ENCODE measurements at regions not wholly inside any gene's neighbourhood (a gene's known extent, or its start where the extent isn't known, plus 50 kb on each side); places are given as distances from the start of the nearest gene placed in this dataset.

- CTCF ChIA-PET: no interaction called here
- no peak overlapping the region for H3K27ac Mint-ChIP-seq
- no peaks in the 10 kb centered on the region for H3K36me3 Mint-ChIP-seq (ENCODE audit: low read depth)
- intact Hi-C loops (cut with micrococcal nuclease): no loop called here
- H3K4me1 Mint-ChIP-seq (ENCODE audit: low read depth): no peaks in the 10 kb centered on the region
- DNase-seq: no peak
- H3K9me3 Mint-ChIP-seq: no peaks in the 10 kb centered on the region
- peaks cover 6% of the 10 kb centered on the region for H3K27me3 Mint-ChIP-seq (ENCODE audit: low read depth)
- H3K4me3 Mint-ChIP-seq: no peak overlapping the region
Measured at GRCh38 chr4:20598626-20599025, 101.6 kb upstream of the PACRGL start.

- Mint-ChIP-seq H3K9me3 (no peaks in the 10 kb centered on the region), H3K27ac (no peak overlapping the region), H3K36me3 (ENCODE audit: low read depth) (no peaks in the 10 kb centered on the region), H3K4me3 (no peak overlapping the region), H3K27me3 (ENCODE audit: low read depth) (no peaks in the 10 kb centered on the region), H3K4me1 (ENCODE audit: low read depth) (no peaks in the 10 kb centered on the region)
- no peak for DNase-seq
- intact Hi-C loops (cut with micrococcal nuclease): no loop called here
- CTCF ChIA-PET: no interaction called here
Measured at GRCh38 chr4:20603671-20604313, 96.5 kb upstream of the PACRGL start.

GRCh38 chr4:20612313-20612712, 87.9 kb upstream of the PACRGL start:
- no peaks in the 10 kb centered on the region for H3K4me1 Mint-ChIP-seq (ENCODE audit: low read depth)
- no peak for DNase-seq
- intact Hi-C loops (cut with micrococcal nuclease): no loop called here
- no peaks in the 10 kb centered on the region for H3K36me3 Mint-ChIP-seq (ENCODE audit: low read depth)
- CTCF ChIA-PET: no interaction called here
- H3K27ac Mint-ChIP-seq: no peak overlapping the region
- H3K4me3 Mint-ChIP-seq: no peak overlapping the region
- peaks cover 4% of the 10 kb centered on the region for H3K27me3 Mint-ChIP-seq (ENCODE audit: low read depth)
- no peaks in the 10 kb centered on the region for H3K9me3 Mint-ChIP-seq

GRCh38 chr4:20614816-20615215, 85.4 kb upstream of the PACRGL start:
- Mint-ChIP-seq H3K4me1 (ENCODE audit: low read depth) (peaks cover 2% of the 10 kb centered on the region), H3K27me3 (ENCODE audit: low read depth) (peaks cover 4% of the 10 kb centered on the region), H3K4me3 (no peak overlapping the region), H3K27ac (no peak overlapping the region), H3K36me3 (ENCODE audit: low read depth) (no peaks in the 10 kb centered on the region), H3K9me3 (no peaks in the 10 kb centered on the region)
- intact Hi-C loops (cut with micrococcal nuclease): no loop called here
- CTCF ChIA-PET: interaction anchor here (1.0 kb wide), 1 partner anchor 71 kb away, joined by 3 read pairs; no protein-coding TSS in a partner anchor
- DNase-seq: no peak

GRCh38 chr4:20615486-20616260, 84.6 kb upstream of the PACRGL start:
- intact Hi-C loops (cut with micrococcal nuclease): no loop called here
- Mint-ChIP-seq H3K4me1 (ENCODE audit: low read depth) (peaks cover 2% of the 10 kb centered on the region), H3K9me3 (no peaks in the 10 kb centered on the region), H3K4me3 (no peak overlapping the region), H3K27me3 (ENCODE audit: low read depth) (peaks cover 4% of the 10 kb centered on the region), H3K27ac (no peak overlapping the region), H3K36me3 (ENCODE audit: low read depth) (no peaks in the 10 kb centered on the region)
- CTCF ChIA-PET: no interaction called here
- no peak for DNase-seq

GRCh38 chr4:20616313-20616712, 83.9 kb upstream of the PACRGL start:
- CTCF ChIA-PET: no interaction called here
- Mint-ChIP-seq H3K27ac (no peak overlapping the region), H3K4me3 (no peak overlapping the region), H3K9me3 (no peaks in the 10 kb centered on the region), H3K36me3 (ENCODE audit: low read depth) (no peaks in the 10 kb centered on the region), H3K27me3 (ENCODE audit: low read depth) (peaks cover 4% of the 10 kb centered on the region), H3K4me1 (ENCODE audit: low read depth) (peaks cover 2% of the 10 kb centered on the region)
- DNase-seq: no peak
- intact Hi-C loops (cut with micrococcal nuclease): no loop called here

- Mint-ChIP-seq H3K4me3 (no peak overlapping the region), H3K27me3 (ENCODE audit: low read depth) (peaks cover 4% of the 10 kb centered on the region), H3K27ac (no peak overlapping the region), H3K9me3 (no peaks in the 10 kb centered on the region), H3K36me3 (ENCODE audit: low read depth) (no peaks in the 10 kb centered on the region), H3K4me1 (ENCODE audit: low read depth) (peaks cover 2% of the 10 kb centered on the region)
- DNase-seq: no peak
- CTCF ChIA-PET: no interaction called here
- intact Hi-C loops (cut with micrococcal nuclease): no loop called here
Measured at GRCh38 chr4:20616848-20617247, 83.4 kb upstream of the PACRGL start.

GRCh38 chr4:20617678-20618396, 82.4 kb upstream of the PACRGL start:
- Mint-ChIP-seq H3K36me3 (ENCODE audit: low read depth) (no peaks in the 10 kb centered on the region), H3K27me3 (ENCODE audit: low read depth) (peaks cover 4% of the 10 kb centered on the region), H3K4me1 (ENCODE audit: low read depth) (peaks cover 2% of the 10 kb centered on the region), H3K27ac (no peak overlapping the region), H3K9me3 (no peaks in the 10 kb centered on the region), H3K4me3 (no peak overlapping the region)
- DNase-seq: no peak
- intact Hi-C loops (cut with micrococcal nuclease): no loop called here
- CTCF ChIA-PET: no interaction called here

GRCh38 chr4:20618731-20619130, 81.5 kb upstream of the PACRGL start:
- no peaks in the 10 kb centered on the region for H3K36me3 Mint-ChIP-seq (ENCODE audit: low read depth)
- intact Hi-C loops (cut with micrococcal nuclease): no loop called here
- no peak overlapping the region for H3K27ac Mint-ChIP-seq
- no peak overlapping the region for H3K4me3 Mint-ChIP-seq
- DNase-seq: no peak
- H3K4me1 Mint-ChIP-seq (ENCODE audit: low read depth): peaks cover 2% of the 10 kb centered on the region
- peaks cover 6% of the 10 kb centered on the region for H3K27me3 Mint-ChIP-seq (ENCODE audit: low read depth)
- no peaks in the 10 kb centered on the region for H3K9me3 Mint-ChIP-seq
- CTCF ChIA-PET: interaction anchor here (0.6 kb wide), 1 partner anchor 107 kb away, joined by 3 read pairs; no protein-coding TSS in a partner anchor

- peaks cover 2% of the 10 kb centered on the region for H3K4me1 Mint-ChIP-seq (ENCODE audit: low read depth)
- CTCF ChIA-PET: no interaction called here
- H3K27ac Mint-ChIP-seq: no peak overlapping the region
- no peak overlapping the region for H3K4me3 Mint-ChIP-seq
- H3K9me3 Mint-ChIP-seq: no peaks in the 10 kb centered on the region
- intact Hi-C loops (cut with micrococcal nuclease): no loop called here
- H3K27me3 Mint-ChIP-seq (ENCODE audit: low read depth): peaks cover 12% of the 10 kb centered on the region
- no peaks in the 10 kb centered on the region for H3K36me3 Mint-ChIP-seq (ENCODE audit: low read depth)
- no peak for DNase-seq
Measured at GRCh38 chr4:20621476-20621875, 78.8 kb upstream of the PACRGL start.

- Mint-ChIP-seq H3K27ac (no peak overlapping the region), H3K36me3 (ENCODE audit: low read depth) (no peaks in the 10 kb centered on the region), H3K4me1 (ENCODE audit: low read depth) (peaks cover 2% of the 10 kb centered on the region), H3K27me3 (ENCODE audit: low read depth) (peaks cover 10% of the 10 kb centered on the region), H3K9me3 (no peaks in the 10 kb centered on the region), H3K4me3 (no peak overlapping the region)
- CTCF ChIA-PET: interaction anchor here (0.6 to 1.2 kb wide), 2 partner anchors 150 to 151 kb away, joined by 3 read pairs; no protein-coding TSS in a partner anchor
- DNase-seq: no peak
- intact Hi-C loops (cut with micrococcal nuclease): no loop called here
Measured at GRCh38 chr4:20622701-20623100, 77.6 kb upstream of the PACRGL start.

GRCh38 chr4:20623939-20624338, 76.3 kb upstream of the PACRGL start:
- Mint-ChIP-seq H3K4me1 (ENCODE audit: low read depth) (no peaks in the 10 kb centered on the region), H3K9me3 (no peaks in the 10 kb centered on the region), H3K36me3 (ENCODE audit: low read depth) (no peaks in the 10 kb centered on the region), H3K27me3 (ENCODE audit: low read depth) (peaks cover 10% of the 10 kb centered on the region), H3K27ac (no peak overlapping the region), H3K4me3 (no peak overlapping the region)
- no peak for DNase-seq
- intact Hi-C loops (cut with micrococcal nuclease): no loop called here
- CTCF ChIA-PET: no interaction called here
